ENCODE measurements at regions not wholly inside any gene's neighbourhood (a gene's known extent, or its start where the extent isn't known, plus 50 kb on each side); places are given as distances from the start of the nearest gene placed in this dataset.
A peak's percentile ranks its signal among the peaks of the same experiment; 100 is the strongest.
"Not testable (repeated sequence)": the region's sequence is repeated elsewhere in the genome, so short reads cannot be mapped to it uniquely, and the experiment has no call there.

DNA sequence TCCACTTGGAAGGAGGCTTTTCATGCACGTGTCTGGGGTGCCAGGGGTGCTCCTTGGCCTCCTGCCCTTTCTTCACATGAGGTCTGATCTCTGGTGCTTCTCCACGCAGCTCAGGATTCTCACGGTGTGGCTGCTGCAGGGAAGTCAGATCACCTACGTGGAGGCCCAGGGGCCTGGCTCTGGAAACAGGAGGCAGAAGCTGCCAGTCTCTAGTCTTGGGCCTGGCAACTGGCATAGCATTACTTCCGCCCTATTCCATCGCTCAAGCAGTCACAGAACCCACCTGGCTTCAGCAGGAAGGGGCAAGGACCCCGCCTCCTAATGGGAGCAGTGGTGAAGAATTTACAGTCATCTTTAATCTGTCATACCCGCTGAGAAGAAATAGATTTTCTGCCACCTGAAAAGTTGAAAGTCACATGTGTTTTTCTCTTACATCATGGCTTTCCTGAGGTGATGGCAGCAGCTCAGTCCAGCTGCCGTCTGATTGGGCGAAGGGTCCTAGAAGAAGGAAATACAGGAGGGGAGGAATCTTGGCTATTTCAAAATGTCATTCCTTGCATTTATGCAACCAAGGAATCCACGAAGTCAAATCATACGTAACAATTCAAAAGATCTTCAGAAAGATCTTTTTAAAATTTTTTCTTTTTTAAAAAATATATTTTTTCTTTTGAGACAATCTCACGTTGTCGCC, 50.1 kb upstream of the DKK3 start:
- DNase-seq (ENCODE audit: low spot score), result no peak

DNA sequence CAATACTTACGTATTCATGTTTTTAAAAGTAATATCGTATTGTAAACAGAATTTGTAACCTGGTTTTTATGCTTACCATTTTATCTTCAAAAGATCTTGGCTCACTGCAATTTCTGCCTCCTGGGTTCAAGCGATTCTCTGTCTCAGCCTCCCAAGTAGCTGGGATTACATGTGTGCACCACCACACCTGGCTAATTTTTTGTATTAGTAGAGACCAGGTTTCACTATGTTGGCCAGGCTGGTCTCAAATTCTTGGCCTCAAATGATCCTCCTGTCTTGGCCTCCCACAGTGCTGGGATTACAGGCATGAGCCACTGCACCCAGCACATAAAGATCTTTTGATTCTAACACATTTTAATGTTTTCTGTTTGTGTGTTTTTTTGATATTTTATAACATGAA, 50.7 kb upstream of the DKK3 start:
- not testable (repeated sequence) for DNase-seq (ENCODE audit: low spot score)

DNA sequence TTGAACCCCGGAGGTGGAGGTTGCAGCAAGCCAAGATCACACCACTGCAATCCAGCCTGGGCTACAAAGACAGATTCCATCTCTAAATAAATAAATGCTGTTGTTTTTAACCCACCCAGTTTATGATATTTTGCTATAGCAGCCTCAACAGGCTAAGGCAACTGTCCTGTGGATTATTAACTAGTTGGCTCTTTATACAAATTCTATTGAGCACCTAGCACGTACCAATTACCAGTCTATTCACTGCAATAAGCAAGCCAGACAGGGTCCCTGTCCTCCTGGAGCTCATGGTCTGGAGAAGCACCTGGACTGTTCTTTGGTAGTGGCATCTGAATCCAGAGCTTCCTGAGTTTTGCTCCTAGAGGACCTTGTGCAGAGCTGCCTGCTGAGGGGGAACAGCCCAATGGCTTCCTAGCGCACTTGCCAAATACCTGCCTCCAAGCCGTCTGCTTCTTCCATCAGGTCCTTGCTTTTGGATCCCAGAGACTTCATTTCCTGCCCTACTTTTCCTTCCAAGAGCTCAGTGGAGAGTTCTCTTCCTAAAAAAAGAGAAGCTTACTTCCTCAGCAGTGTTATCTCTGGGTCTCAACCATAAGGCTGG, 49.9 kb upstream of the MICAL2 start:
- peak; percentile 92 for DNase-seq (ENCODE audit: low spot score)

All from cerebellar cortex (tissue), 1 donor.